ENCODE measurements at regions not wholly inside any gene's neighbourhood (a gene's known extent, or its start where the extent isn't known, plus 50 kb on each side); places are given as distances from the start of the nearest gene placed in this dataset.
"Not testable (repeated sequence)": the region's sequence is repeated elsewhere in the genome, so short reads cannot be mapped to it uniquely, and the experiment has no call there.

DNA sequence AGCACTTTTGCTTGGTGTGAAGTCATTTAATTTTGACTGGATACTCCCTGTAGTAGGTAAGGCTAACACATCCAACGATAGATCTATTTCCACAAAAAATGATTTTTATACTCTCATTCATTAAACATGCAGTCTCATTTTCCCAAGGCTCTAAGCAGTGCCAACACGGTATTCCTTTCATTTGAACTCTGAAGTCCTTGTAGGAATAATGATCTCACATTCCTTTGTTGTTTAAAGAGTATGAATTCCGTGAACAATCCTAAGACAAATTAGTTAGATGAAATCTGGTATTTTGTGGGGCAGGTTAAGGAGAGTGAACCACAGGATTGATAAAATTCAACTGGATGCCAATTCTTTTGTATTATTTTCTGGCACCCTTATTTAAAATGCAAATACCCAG is 66.6 kb downstream of the LACC1 start:
- Mint-ChIP-seq H3K27me3 (peaks cover 8 to 17% of the 10 kb centered on the region in 2 donors), H3K27ac (no peak overlapping the region), H3K4me3 (no peak overlapping the region), H3K4me1 (no peaks in the 10 kb centered on the region), H3K9me3 (peaks cover 0 to 10% (median 6%) of the 10 kb centered on the region in 3 donors), H3K36me3 (no peaks in the 10 kb centered on the region)
- ChIA-PET CTCF (no interaction called here), POLR2A (no interaction called here)
- Histone ChIP-seq H3K36me3 (ENCODE audit: control insufficient read depth in 2 of 2, extremely low read depth in 1 of 2, insufficient read depth in 1 of 2, low read length in 1 of 2) (no peaks in the 10 kb centered on the region), H3K27me3 (replicated peaks in 1 of 2; ENCODE audit: control insufficient read depth in 2 of 2, extremely low read depth in 1 of 2, insufficient read depth in 2 of 2, low read length in 1 of 2) (no peaks in the 10 kb centered on the region), H3K4me1 (ENCODE audit: control insufficient read depth in 1 of 2, extremely low read depth in 1 of 2, insufficient read depth in 2 of 2, low read length in 2 of 2) (no peaks in the 10 kb centered on the region), H3K27ac (ENCODE audit: low read length) (no peak overlapping the region), H3K4me3 (ENCODE audit: control insufficient read depth in 1 of 2, extremely low read depth in 1 of 2, low read length in 1 of 2) (no peak overlapping the region), H3K9me3 (no peaks in the 10 kb centered on the region)
- DNase-seq (no peak), ATAC-seq (replicated peaks in 1 of 4) (no peak)
- WGBS (ENCODE audit: insufficient coverage), result no CpG with 5 or more reads among the region's 3 CpGs

DNA sequence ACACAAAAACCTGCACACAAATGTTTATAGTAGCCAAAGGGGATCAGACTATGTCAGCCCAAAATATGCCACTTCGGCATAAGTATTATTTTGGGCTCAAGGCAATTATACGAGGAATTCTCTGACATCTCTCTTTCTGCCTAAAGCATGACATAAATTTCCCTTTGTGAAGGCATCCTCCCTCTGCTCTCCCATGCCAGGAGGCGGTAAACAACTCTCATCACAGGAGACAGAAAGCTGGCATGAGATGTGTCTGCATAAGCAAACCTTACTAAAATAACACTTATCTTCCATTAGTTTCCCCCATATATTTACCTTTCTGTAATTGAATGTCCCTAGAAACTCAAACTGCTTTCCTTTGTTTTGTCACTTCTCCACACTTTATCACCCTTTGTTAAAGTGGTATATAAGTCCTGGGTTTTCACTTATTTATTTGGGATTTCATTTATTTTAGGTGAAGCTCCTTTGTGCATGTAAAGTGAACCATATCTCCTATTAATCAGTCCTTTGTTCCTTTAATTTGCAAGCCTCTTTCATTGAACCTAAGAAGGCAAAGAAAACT is 68.3 kb downstream of the LACC1 start:
- no peak overlapping the region for H3K4me3 ChIP-seq (ENCODE audit: control insufficient read depth in 1 of 2, extremely low read depth in 1 of 2, low read length in 1 of 2)
- no peak overlapping the region for H3K27ac Mint-ChIP-seq
- H3K4me1 ChIP-seq (ENCODE audit: control insufficient read depth in 1 of 2, extremely low read depth in 1 of 2, insufficient read depth in 2 of 2, low read length in 2 of 2), result no peaks in the 10 kb centered on the region
- DNase-seq (no peak), ATAC-seq (replicated peaks in 1 of 4) (no peak)
- peaks cover 13 to 14% of the 10 kb centered on the region in 2 donors for H3K27me3 Mint-ChIP-seq
- H3K9me3 Mint-ChIP-seq, result peaks cover 0 to 10% (median 6%) of the 10 kb centered on the region in 3 donors
- H3K4me3 Mint-ChIP-seq, result no peak overlapping the region
- WGBS (ENCODE audit: insufficient coverage), result 100% methylated on average over 3 of the region's 3 CpGs
- no peaks in the 10 kb centered on the region for H3K36me3 Mint-ChIP-seq
- H3K36me3 ChIP-seq (ENCODE audit: control insufficient read depth in 2 of 2, extremely low read depth in 1 of 2, insufficient read depth in 1 of 2, low read length in 1 of 2), result no peaks in the 10 kb centered on the region
- H3K9me3 ChIP-seq, result no peaks in the 10 kb centered on the region
- ChIA-PET POLR2A (interaction anchor here in 1 of 2 donors (0.8 kb wide), 1 partner anchor 891 kb away, joined by 3 read pairs; no protein-coding TSS in a partner anchor), CTCF (no interaction called here)
- no peaks in the 10 kb centered on the region for H3K27me3 ChIP-seq (replicated peaks in 1 of 2; ENCODE audit: control insufficient read depth in 2 of 2, extremely low read depth in 1 of 2, insufficient read depth in 2 of 2, low read length in 1 of 2)
- no peak overlapping the region for H3K27ac ChIP-seq (ENCODE audit: low read length)
- no peaks in the 10 kb centered on the region for H3K4me1 Mint-ChIP-seq

DNA sequence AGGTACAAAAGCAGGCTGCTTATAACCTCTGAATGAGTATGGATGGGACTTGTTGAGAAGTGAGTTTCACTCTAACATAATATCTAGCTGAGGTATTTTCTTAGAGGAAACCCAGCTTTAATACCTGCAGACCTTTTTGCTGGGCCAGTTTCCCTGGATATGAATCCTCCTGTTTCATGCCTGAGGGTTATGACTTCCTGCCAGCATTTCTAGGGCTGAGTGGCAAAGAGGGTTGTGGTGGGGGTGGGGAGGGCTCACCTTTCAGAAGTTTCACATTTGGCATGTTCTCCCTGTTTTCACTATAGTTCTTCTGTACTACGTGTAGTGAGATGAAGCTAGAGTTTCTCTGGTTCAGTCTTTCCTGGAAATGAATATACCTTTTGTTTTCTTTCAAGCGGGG is 73.7 kb downstream of the LACC1 start:
- Mint-ChIP-seq H3K4me1 (no peaks in the 10 kb centered on the region), H3K4me3 (no peak overlapping the region), H3K27ac (no peak overlapping the region), H3K27me3 (peaks cover 6 to 19% of the 10 kb centered on the region in 2 donors), H3K36me3 (no peaks in the 10 kb centered on the region), H3K9me3 (peaks cover 0 to 4% (median 0%) of the 10 kb centered on the region in 3 donors)
- H3K36me3 ChIP-seq (ENCODE audit: control insufficient read depth in 2 of 2, extremely low read depth in 1 of 2, insufficient read depth in 1 of 2, low read length in 1 of 2), result no peaks in the 10 kb centered on the region
- H3K4me1 ChIP-seq (ENCODE audit: control insufficient read depth in 1 of 2, extremely low read depth in 1 of 2, insufficient read depth in 2 of 2, low read length in 2 of 2), result no peaks in the 10 kb centered on the region
- ChIA-PET CTCF (interaction anchor here in 1 of 2 donors (0.6 kb wide), 1 partner anchor 192 kb away, joined by 3 read pairs; no protein-coding TSS in a partner anchor), POLR2A (no interaction called here)
- no peaks in the 10 kb centered on the region for H3K9me3 ChIP-seq
- no peak overlapping the region for H3K27ac ChIP-seq (ENCODE audit: low read length)
- WGBS (ENCODE audit: insufficient coverage), result no CpG with 5 or more reads among the region's 2 CpGs
- peaks cover 0 to 3% of the 10 kb centered on the region in 2 experiments for H3K27me3 ChIP-seq (replicated peaks in 1 of 2; ENCODE audit: control insufficient read depth in 2 of 2, extremely low read depth in 1 of 2, insufficient read depth in 2 of 2, low read length in 1 of 2)
- H3K4me3 ChIP-seq (ENCODE audit: control insufficient read depth in 1 of 2, extremely low read depth in 1 of 2, low read length in 1 of 2), result no peak overlapping the region
- DNase-seq (no peak), ATAC-seq (replicated peaks in 1 of 4) (no peak)

DNA sequence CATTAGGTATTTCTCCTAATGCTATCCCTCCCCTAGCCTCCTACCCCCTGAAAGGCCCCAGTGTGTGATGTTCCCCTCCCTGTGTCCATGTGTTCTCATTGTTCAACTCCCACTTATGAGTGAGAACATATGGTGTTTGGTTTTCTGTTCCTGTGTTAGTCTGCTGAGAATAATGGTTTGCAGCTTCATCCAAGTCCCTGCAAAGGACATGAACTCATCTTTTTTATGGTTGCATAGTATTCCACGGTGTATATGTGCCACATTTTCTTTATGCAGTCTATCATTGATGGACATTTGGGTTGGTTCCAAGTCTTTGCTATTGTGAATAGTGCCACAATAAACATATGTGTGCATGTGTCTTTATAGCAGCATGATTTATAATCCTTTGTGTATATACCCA is 77.3 kb downstream of the LACC1 start:
- H3K4me3 Mint-ChIP-seq; H3K9me3 ChIP-seq; H3K9me3 Mint-ChIP-seq; H3K27ac ChIP-seq (ENCODE audit: low read length); H3K4me1 Mint-ChIP-seq; H3K4me1 ChIP-seq (ENCODE audit: control insufficient read depth in 1 of 2, extremely low read depth in 1 of 2, insufficient read depth in 2 of 2, low read length in 2 of 2); CTCF ChIA-PET; H3K36me3 ChIP-seq (ENCODE audit: control insufficient read depth in 2 of 2, extremely low read depth in 1 of 2, insufficient read depth in 1 of 2, low read length in 1 of 2); ATAC-seq (replicated peaks in 1 of 4); H3K27ac Mint-ChIP-seq; H3K27me3 ChIP-seq (replicated peaks in 1 of 2; ENCODE audit: control insufficient read depth in 2 of 2, extremely low read depth in 1 of 2, insufficient read depth in 2 of 2, low read length in 1 of 2); H3K4me3 ChIP-seq (ENCODE audit: control insufficient read depth in 1 of 2, extremely low read depth in 1 of 2, low read length in 1 of 2); H3K36me3 Mint-ChIP-seq; DNase-seq; POLR2A ChIA-PET: not testable (repeated sequence)
- WGBS (ENCODE audit: insufficient coverage), result no CpG with 5 or more reads among the region's 1 CpG
- peaks cover 6 to 18% of the 10 kb centered on the region in 2 donors for H3K27me3 Mint-ChIP-seq

DNA sequence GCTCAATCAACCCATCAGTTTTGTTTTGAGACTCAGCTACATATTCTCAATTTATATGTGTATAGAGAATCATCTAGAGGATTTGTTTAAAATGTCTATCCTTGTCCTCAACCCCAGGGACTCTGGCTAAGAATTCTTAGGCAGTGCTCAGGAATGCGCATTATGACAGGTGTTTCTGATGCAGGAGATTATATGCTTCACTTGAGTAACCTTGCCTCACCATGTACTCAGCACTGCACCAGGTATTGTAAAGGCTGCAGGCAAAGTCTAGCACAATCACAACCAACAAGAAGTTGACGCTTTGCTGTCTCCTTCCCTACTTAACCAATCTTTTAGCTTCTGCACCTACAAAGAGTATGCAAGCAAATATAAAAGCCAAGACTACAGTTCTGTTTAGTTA is 79.6 kb downstream of the LACC1 start:
- H3K4me3 Mint-ChIP-seq, result no peak overlapping the region
- H3K27me3 Mint-ChIP-seq, result peaks cover 6 to 9% of the 10 kb centered on the region in 2 donors
- H3K9me3 Mint-ChIP-seq, result no peaks in the 10 kb centered on the region
- no peak overlapping the region for H3K27ac Mint-ChIP-seq
- no peaks in the 10 kb centered on the region for H3K9me3 ChIP-seq
- no peaks in the 10 kb centered on the region for H3K36me3 Mint-ChIP-seq
- DNase-seq (no peak), ATAC-seq (replicated peaks in 1 of 4) (no peak)
- H3K36me3 ChIP-seq (ENCODE audit: control insufficient read depth in 2 of 2, extremely low read depth in 1 of 2, insufficient read depth in 1 of 2, low read length in 1 of 2), result no peaks in the 10 kb centered on the region
- POLR2A ChIA-PET, result no interaction called here
- H3K4me3 ChIP-seq (ENCODE audit: control insufficient read depth in 1 of 2, extremely low read depth in 1 of 2, low read length in 1 of 2), result no peak overlapping the region
- no peaks in the 10 kb centered on the region for H3K4me1 ChIP-seq (ENCODE audit: control insufficient read depth in 1 of 2, extremely low read depth in 1 of 2, insufficient read depth in 2 of 2, low read length in 2 of 2)
- H3K27me3 ChIP-seq (replicated peaks in 1 of 2; ENCODE audit: control insufficient read depth in 2 of 2, extremely low read depth in 1 of 2, insufficient read depth in 2 of 2, low read length in 1 of 2), result peaks cover 0 to 1% of the 10 kb centered on the region in 2 experiments
- CTCF ChIA-PET, result no interaction called here
- 89% methylated on average over 1 of the region's 2 CpGs for WGBS (ENCODE audit: insufficient coverage)
- H3K27ac ChIP-seq (ENCODE audit: low read length), result no peak overlapping the region
- no peaks in the 10 kb centered on the region for H3K4me1 Mint-ChIP-seq

DNA sequence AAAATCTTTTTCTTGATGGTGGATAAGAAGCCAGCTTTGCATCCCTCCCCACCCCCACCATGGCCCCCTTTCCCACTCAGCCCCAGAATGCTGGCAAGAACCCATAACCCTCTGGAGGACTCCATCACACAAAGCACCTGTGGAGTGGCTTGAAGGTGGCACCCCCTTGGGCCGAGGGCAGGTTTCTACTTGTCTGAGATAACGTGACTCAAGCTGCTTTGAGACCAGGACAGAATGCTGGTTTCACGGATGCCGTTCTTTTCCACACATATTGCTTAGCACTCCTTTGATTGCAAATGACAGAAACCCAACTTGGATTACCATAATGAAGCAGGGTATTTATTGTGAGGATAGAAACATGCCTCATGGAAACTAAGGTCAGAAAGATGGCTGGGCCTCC is 82.2 kb downstream of the LACC1 start:
- Mint-ChIP-seq H3K4me1 (no peaks in the 10 kb centered on the region), H3K9me3 (no peaks in the 10 kb centered on the region), H3K27me3 (peaks cover 2 to 4% of the 10 kb centered on the region in 2 donors), H3K27ac (no peak overlapping the region), H3K4me3 (no peak overlapping the region), H3K36me3 (no peaks in the 10 kb centered on the region)
- no peaks in the 10 kb centered on the region for H3K36me3 ChIP-seq (ENCODE audit: control insufficient read depth in 2 of 2, extremely low read depth in 1 of 2, insufficient read depth in 1 of 2, low read length in 1 of 2)
- no peaks in the 10 kb centered on the region for H3K27me3 ChIP-seq (replicated peaks in 1 of 2; ENCODE audit: control insufficient read depth in 2 of 2, extremely low read depth in 1 of 2, insufficient read depth in 2 of 2, low read length in 1 of 2)
- WGBS (ENCODE audit: insufficient coverage), result 100% methylated on average over 1 of the region's 4 CpGs
- ChIA-PET POLR2A (no interaction called here), CTCF (no interaction called here)
- no peak overlapping the region for H3K27ac ChIP-seq (ENCODE audit: low read length)
- DNase-seq, result no peak
- H3K4me3 ChIP-seq (ENCODE audit: control insufficient read depth in 1 of 2, extremely low read depth in 1 of 2, low read length in 1 of 2), result no peak overlapping the region
- H3K4me1 ChIP-seq (ENCODE audit: control insufficient read depth in 1 of 2, extremely low read depth in 1 of 2, insufficient read depth in 2 of 2, low read length in 2 of 2), result no peaks in the 10 kb centered on the region
- H3K9me3 ChIP-seq, result no peaks in the 10 kb centered on the region
- no peak for ATAC-seq (replicated peaks in 1 of 4)

DNA sequence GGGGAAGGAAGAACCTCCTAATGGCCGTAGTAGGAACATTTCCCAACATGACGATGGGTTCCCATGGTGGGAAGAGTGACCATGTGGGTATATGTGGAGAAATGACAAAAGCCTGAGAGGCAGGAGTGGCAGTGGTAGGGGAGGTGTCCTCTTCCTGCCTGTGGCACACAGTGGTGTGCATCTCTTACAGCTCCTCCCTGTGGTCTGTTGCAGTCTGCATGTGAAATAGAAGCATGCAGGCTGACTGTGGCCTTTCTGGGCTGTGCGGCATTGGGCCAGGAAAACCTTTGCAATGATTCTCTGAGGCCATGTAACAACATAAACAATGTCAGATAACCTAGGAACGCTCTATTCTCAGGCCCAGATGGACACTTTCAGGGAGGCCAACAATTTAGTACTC is 84.0 kb downstream of the LACC1 start:
- no peaks in the 10 kb centered on the region for H3K9me3 Mint-ChIP-seq
- H3K4me3 Mint-ChIP-seq, result no peak overlapping the region
- Histone ChIP-seq H3K9me3 (no peaks in the 10 kb centered on the region), H3K27ac (ENCODE audit: low read length) (no peak overlapping the region), H3K36me3 (ENCODE audit: control insufficient read depth in 2 of 2, extremely low read depth in 1 of 2, insufficient read depth in 1 of 2, low read length in 1 of 2) (no peaks in the 10 kb centered on the region), H3K4me1 (ENCODE audit: control insufficient read depth in 1 of 2, extremely low read depth in 1 of 2, insufficient read depth in 2 of 2, low read length in 2 of 2) (no peaks in the 10 kb centered on the region), H3K4me3 (ENCODE audit: control insufficient read depth in 1 of 2, extremely low read depth in 1 of 2, low read length in 1 of 2) (no peak overlapping the region), H3K27me3 (replicated peaks in 1 of 2; ENCODE audit: control insufficient read depth in 2 of 2, extremely low read depth in 1 of 2, insufficient read depth in 2 of 2, low read length in 1 of 2) (no peaks in the 10 kb centered on the region)
- H3K36me3 Mint-ChIP-seq, result no peaks in the 10 kb centered on the region
- ChIA-PET POLR2A (no interaction called here), CTCF (interaction anchor here in 1 of 2 donors (0.6 kb wide), 1 partner anchor 41 kb away, joined by 4 read pairs; no protein-coding TSS in a partner anchor)
- no peaks in the 10 kb centered on the region for H3K4me1 Mint-ChIP-seq
- DNase-seq (peak in 5 of 35 experiments; percentile 1 to 19 (median 9)), ATAC-seq (replicated peaks in 1 of 4) (peak in 1 of 4 experiments; percentile 46)
- no peak overlapping the region for H3K27ac Mint-ChIP-seq
- H3K27me3 Mint-ChIP-seq, result no peaks in the 10 kb centered on the region
- WGBS (ENCODE audit: insufficient coverage), result 83% methylated on average over 2 of the region's 4 CpGs

All from T-cell (primary cell).